Naive thymus-derived CD8-positive, alpha-beta T cell (primary cell): ENCODE measurements at regions not wholly inside any gene's neighbourhood (a gene's known extent, or its start where the extent isn't known, plus 50 kb on each side); places are given as distances from the start of the nearest gene placed in this dataset.

Source experiments
- ATAC-seq, 2 donors: fragments of 150-1000 bp; cut with Tn5 transposase in 1 of 2; sonication (Bioruptor Pico), chemical (Tn5 transposase) in 1 of 2; 1 replicate in 1 of 2; 2 replicates in 1 of 2; pipeline ENCODE4 v1.10.0; 2021; ENCODE audit warnings: mild to moderate bottlenecking in 2 of 2, moderate library complexity in 2 of 2
- POLR2A ChIA-PET: fragments of 350-600 bp; sonication (Branson Sonifier 250); formaldehyde crosslinking; loops from one replicate; lab custom pipeline; 2021; ENCODE audit warnings: antibody characterized with exemption; lab: Charles Lee
- DNase-seq, 10 donors: peaks; one replicate each; pipeline versions ENCODE4 v3.0.0 to v3.0.0-alpha.2; 2020 to 2022
- H3K27ac Mint-ChIP-seq, 10 donors: one replicate each; pipeline ENCODE4 v1.8.0; 2020 to 2022; ENCODE audit warnings: mild to moderate bottlenecking in 10 of 10, mixed read lengths in 10 of 10, moderate library complexity in 4 of 10, inconsistent platforms in 1 of 10
- H3K27me3 Mint-ChIP-seq, 5 donors: one replicate each; pipeline ENCODE4 v1.8.0; 2021 to 2022; ENCODE audit warnings: mixed read lengths in 5 of 5
- H3K36me3 Mint-ChIP-seq, 3 donors: one replicate each; pipeline ENCODE4 v1.8.0; 2020 to 2022; ENCODE audit warnings: mixed read lengths in 3 of 3, mild to moderate bottlenecking in 2 of 3, inconsistent platforms in 1 of 3
- H3K4me1 Mint-ChIP-seq, 4 donors: one replicate each; pipeline ENCODE4 v1.8.0; 2021 to 2022; ENCODE audit warnings: mixed read lengths in 4 of 4
- H3K4me3 Mint-ChIP-seq, 10 donors: one replicate each; pipeline ENCODE4 v1.8.0; 2020 to 2022; ENCODE audit warnings: mild to moderate bottlenecking in 10 of 10, mixed read lengths in 10 of 10, moderate library complexity in 6 of 10, inconsistent platforms in 1 of 10
- H3K9me3 Mint-ChIP-seq, 9 donors: one replicate each; pipeline ENCODE4 v1.8.0; 2020 to 2022; ENCODE audit warnings: mixed read lengths in 9 of 9, mild to moderate bottlenecking in 3 of 9, inconsistent platforms in 1 of 9, moderate library complexity in 1 of 9

- Mint-ChIP-seq H3K4me1 (no peaks in the 10 kb centered on the region), H3K36me3 (no peaks in the 10 kb centered on the region), H3K27ac (no peak overlapping the region), H3K4me3 (no peak overlapping the region), H3K27me3 (peaks cover 8 to 15% (median 10%) of the 10 kb centered on the region in 5 donors), H3K9me3 (no peaks in the 10 kb centered on the region)
- ATAC-seq (no peak), DNase-seq (no peak)
- POLR2A ChIA-PET, result no interaction called here
Observed at GRCh38 chr15:39301589-39301999, 279.3 kb upstream of the THBS1 start.

- ATAC-seq, result no peak
- H3K9me3 Mint-ChIP-seq, result peaks cover 0 to 7% (median 0%) of the 10 kb centered on the region in 9 donors
- H3K4me1 Mint-ChIP-seq, result no peaks in the 10 kb centered on the region
- no peak overlapping the region for H3K4me3 Mint-ChIP-seq
- POLR2A ChIA-PET, result no interaction called here
- H3K27ac Mint-ChIP-seq, result no peak overlapping the region
- peaks cover 10 to 20% (median 16%) of the 10 kb centered on the region in 5 donors for H3K27me3 Mint-ChIP-seq
- DNase-seq, result no peak
- H3K36me3 Mint-ChIP-seq, result no peaks in the 10 kb centered on the region
Observed at GRCh38 chr15:39302936-39303335, 277.9 kb upstream of the THBS1 start.

DNA sequence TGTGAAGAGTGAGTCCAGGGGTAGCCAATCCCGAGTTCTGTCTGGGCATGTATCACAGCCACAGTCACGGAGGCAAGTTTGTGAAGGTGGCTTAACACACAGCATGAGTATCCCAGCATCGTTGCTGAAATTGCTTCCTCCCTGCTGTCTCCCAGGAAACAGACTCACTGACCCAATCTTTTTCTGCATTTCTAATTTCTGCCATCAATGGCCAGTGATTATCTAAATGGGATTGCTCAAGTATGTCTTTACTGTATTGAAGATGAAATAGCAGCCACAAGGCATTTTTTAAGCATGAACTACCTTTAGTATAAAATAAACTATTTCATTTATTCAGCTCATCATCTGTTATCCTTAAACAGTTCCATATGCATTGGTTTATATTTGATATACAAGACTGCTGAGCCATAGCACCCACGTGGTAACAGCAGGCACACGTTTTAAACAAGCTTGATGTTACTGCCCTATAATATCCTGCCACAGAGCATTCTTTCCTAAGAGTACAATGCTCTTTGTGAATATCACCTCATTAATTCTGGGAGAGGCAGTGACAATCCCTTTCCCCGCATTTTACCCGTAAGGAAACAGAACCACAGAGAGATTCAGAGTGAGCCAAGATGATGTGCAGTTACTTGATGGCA lies 276.6 kb upstream of the THBS1 start:
- Mint-ChIP-seq H3K9me3 (peaks cover 0 to 7% (median 0%) of the 10 kb centered on the region in 9 donors), H3K36me3 (no peaks in the 10 kb centered on the region), H3K27ac (no peak overlapping the region), H3K27me3 (peaks cover 10 to 20% (median 17%) of the 10 kb centered on the region in 5 donors), H3K4me3 (no peak overlapping the region), H3K4me1 (no peaks in the 10 kb centered on the region)
- ATAC-seq (no peak), DNase-seq (no peak)
- POLR2A ChIA-PET, result no interaction called here

GRCh38 chr15:39304931-39305728 lies 275.7 kb upstream of the THBS1 start:
- Mint-ChIP-seq H3K27ac (no peak overlapping the region), H3K4me1 (no peaks in the 10 kb centered on the region), H3K9me3 (peaks cover 0 to 7% (median 0%) of the 10 kb centered on the region in 9 donors), H3K4me3 (no peak overlapping the region), H3K27me3 (peaks cover 9 to 20% (median 18%) of the 10 kb centered on the region in 5 donors), H3K36me3 (no peaks in the 10 kb centered on the region)
- POLR2A ChIA-PET, result no interaction called here
- DNase-seq (no peak), ATAC-seq (no peak)

DNA sequence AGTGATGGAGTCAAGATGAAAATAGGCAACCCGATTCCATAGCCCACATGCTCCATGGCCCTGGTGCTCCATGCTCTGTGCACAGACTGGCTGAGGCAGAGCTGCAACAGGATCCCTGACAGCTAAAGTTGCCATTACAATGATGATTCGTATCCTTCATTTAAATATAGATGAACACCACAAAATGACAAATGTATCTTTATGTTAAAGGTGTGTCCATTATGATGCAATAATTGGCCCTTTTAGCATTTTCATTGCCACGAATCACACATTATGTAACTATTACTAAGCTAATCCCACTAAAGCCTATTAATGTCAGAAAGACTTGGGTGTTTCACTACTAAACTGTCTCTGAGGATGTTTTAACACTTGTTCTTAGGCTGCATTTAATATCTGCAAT lies 270.2 kb upstream of the THBS1 start:
- Mint-ChIP-seq H3K4me3 (no peak overlapping the region), H3K27me3 (peaks cover 0 to 13% (median 8%) of the 10 kb centered on the region in 5 donors), H3K27ac (no peak overlapping the region), H3K36me3 (no peaks in the 10 kb centered on the region), H3K4me1 (no peaks in the 10 kb centered on the region), H3K9me3 (peaks cover 0 to 7% (median 0%) of the 10 kb centered on the region in 9 donors)
- POLR2A ChIA-PET, result no interaction called here
- ATAC-seq, result no peak
- DNase-seq, result no peak

GRCh38 chr15:39312984-39313383 lies 267.9 kb upstream of the THBS1 start:
- peaks cover 0 to 5% (median 1%) of the 10 kb centered on the region in 5 donors for H3K27me3 Mint-ChIP-seq
- peak in 2 of 10 donors; percentile 4 for DNase-seq
- POLR2A ChIA-PET, result no interaction called here
- H3K4me1 Mint-ChIP-seq, result no peaks in the 10 kb centered on the region
- no peaks in the 10 kb centered on the region for H3K36me3 Mint-ChIP-seq
- no peaks in the 10 kb centered on the region for H3K9me3 Mint-ChIP-seq
- H3K27ac Mint-ChIP-seq, result no peak overlapping the region
- H3K4me3 Mint-ChIP-seq, result no peak overlapping the region
- ATAC-seq, result no peak

DNA sequence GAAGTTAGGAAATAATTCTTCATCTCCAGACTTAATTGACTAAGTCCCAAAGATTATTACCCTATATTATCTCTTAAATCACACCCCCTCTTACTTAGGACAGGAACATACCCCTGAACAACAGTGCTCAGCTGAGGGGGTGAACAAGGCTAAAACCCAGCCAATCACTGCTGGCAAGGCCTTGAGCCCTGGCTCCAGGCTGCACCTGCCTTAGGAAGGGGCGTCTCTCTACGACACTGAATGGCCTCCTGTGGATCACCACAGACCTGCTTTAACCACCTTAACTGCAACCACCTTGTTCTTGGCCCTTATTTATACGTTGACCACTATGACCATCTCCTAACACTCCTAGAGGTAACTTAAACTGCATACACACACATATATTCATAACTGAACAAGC lies 267.4 kb upstream of the THBS1 start:
- Mint-ChIP-seq H3K4me3 (no peak overlapping the region), H3K36me3 (no peaks in the 10 kb centered on the region), H3K9me3 (no peaks in the 10 kb centered on the region), H3K27me3 (peaks cover 0 to 3% (median 1%) of the 10 kb centered on the region in 5 donors), H3K27ac (no peak overlapping the region), H3K4me1 (no peaks in the 10 kb centered on the region)
- ATAC-seq, result no peak
- POLR2A ChIA-PET, result no interaction called here
- no peak for DNase-seq

DNA sequence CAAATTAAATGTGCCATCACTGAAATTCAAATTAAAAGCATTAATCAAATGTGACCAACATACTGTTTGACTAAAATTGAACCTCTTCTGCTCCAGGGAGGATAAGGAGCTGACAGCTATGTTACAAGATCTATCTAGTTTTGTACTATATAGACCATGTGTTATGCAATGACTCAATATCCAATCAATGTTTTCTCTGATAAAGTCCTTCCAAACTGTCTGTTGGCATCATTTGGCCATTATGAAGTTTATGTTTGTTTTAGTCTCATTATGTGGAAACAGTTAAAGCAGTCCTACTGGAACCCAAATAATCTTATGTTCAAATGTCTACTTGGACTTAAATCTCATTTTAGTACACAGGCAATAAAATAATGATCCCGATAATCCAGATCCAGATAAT lies 267.0 kb upstream of the THBS1 start:
- Mint-ChIP-seq H3K4me1 (no peaks in the 10 kb centered on the region), H3K27ac (no peak overlapping the region), H3K9me3 (no peaks in the 10 kb centered on the region), H3K27me3 (peaks cover 0 to 3% (median 1%) of the 10 kb centered on the region in 5 donors), H3K4me3 (no peak overlapping the region), H3K36me3 (no peaks in the 10 kb centered on the region)
- no peak for ATAC-seq
- no peak for DNase-seq
- POLR2A ChIA-PET, result no interaction called here

GRCh38 chr15:39315206-39315850 lies 265.6 kb upstream of the THBS1 start:
- ATAC-seq (no peak), DNase-seq (no peak)
- no peaks in the 10 kb centered on the region for H3K4me1 Mint-ChIP-seq
- H3K9me3 Mint-ChIP-seq, result peaks cover 1 to 7% (median 4%) of the 10 kb centered on the region in 9 donors
- H3K36me3 Mint-ChIP-seq, result peaks cover 0 to 5% (median 0%) of the 10 kb centered on the region in 3 donors
- H3K27ac Mint-ChIP-seq, result peak overlapping the region in 1 of 10 donors; percentile 1
- no peak overlapping the region for H3K4me3 Mint-ChIP-seq
- H3K27me3 Mint-ChIP-seq, result peaks cover 0 to 3% (median 0%) of the 10 kb centered on the region in 5 donors
- POLR2A ChIA-PET, result no interaction called here

DNA sequence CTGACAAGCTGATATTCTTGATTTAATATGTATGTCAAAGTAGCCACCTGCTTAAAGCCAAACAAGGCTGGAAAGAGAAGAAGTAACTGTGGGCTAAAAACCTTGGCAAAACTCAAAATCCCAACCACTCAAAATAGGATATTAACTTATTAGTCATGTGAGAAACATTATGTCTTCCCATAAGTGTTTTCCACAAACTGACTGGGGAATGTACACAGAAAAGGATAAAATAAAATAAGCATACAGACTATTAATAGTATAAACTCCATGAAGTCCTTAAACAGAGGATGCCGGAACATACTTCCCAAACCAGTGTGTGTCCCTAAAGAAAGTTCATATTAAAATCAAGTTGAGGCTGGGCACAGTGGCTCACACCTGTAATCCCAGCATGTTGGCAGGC lies 263.7 kb upstream of the THBS1 start:
- H3K9me3 Mint-ChIP-seq, result peaks cover 2 to 22% (median 13%) of the 10 kb centered on the region in 9 donors
- H3K27ac Mint-ChIP-seq, result no peak overlapping the region
- DNase-seq (no peak), ATAC-seq (no peak)
- H3K36me3 Mint-ChIP-seq, result peaks cover 0 to 12% (median 0%) of the 10 kb centered on the region in 3 donors
- H3K27me3 Mint-ChIP-seq, result peaks cover 0 to 3% (median 0%) of the 10 kb centered on the region in 5 donors
- POLR2A ChIA-PET, result no interaction called here
- no peak overlapping the region for H3K4me3 Mint-ChIP-seq
- no peaks in the 10 kb centered on the region for H3K4me1 Mint-ChIP-seq

DNA sequence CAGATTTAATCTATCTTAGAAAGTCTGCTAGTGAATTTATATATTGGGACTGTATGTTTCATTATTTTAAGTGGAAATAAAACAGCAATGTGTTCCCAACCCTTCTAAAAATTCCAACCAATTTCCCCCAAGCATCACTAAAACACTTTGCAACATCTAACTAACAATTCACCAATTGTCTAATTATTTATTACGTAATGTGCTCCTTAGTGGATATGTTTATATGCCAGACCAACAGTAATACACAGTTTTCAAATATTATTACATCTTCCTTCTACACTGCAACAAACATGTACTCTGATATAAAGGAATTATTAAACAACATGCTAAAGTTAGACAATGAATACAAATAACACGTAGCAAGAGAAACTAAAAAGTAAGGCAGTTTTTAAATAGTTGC lies 262.6 kb upstream of the THBS1 start:
- no peak overlapping the region for H3K27ac Mint-ChIP-seq
- peaks cover 2 to 24% (median 13%) of the 10 kb centered on the region in 9 donors for H3K9me3 Mint-ChIP-seq
- H3K27me3 Mint-ChIP-seq, result peaks cover 0 to 4% (median 0%) of the 10 kb centered on the region in 5 donors
- peaks cover 0 to 12% (median 0%) of the 10 kb centered on the region in 3 donors for H3K36me3 Mint-ChIP-seq
- POLR2A ChIA-PET, result no interaction called here
- no peak for DNase-seq
- no peaks in the 10 kb centered on the region for H3K4me1 Mint-ChIP-seq
- no peak for ATAC-seq
- H3K4me3 Mint-ChIP-seq, result no peak overlapping the region

- no peaks in the 10 kb centered on the region for H3K4me1 Mint-ChIP-seq
- peaks cover 2 to 24% (median 13%) of the 10 kb centered on the region in 9 donors for H3K9me3 Mint-ChIP-seq
- POLR2A ChIA-PET, result no interaction called here
Observed at GRCh38 chr15:39320355-39320754, 260.5 kb upstream of the THBS1 start.

GRCh38 chr15:39320886-39321285 lies 260.0 kb upstream of the THBS1 start:
- DNase-seq (no peak), ATAC-seq (no peak)
- no peak overlapping the region for H3K27ac Mint-ChIP-seq
- H3K36me3 Mint-ChIP-seq, result peaks cover 0 to 12% (median 0%) of the 10 kb centered on the region in 3 donors
- H3K9me3 Mint-ChIP-seq, result peaks cover 2 to 24% (median 13%) of the 10 kb centered on the region in 9 donors
- H3K27me3 Mint-ChIP-seq, result peaks cover 0 to 8% (median 5%) of the 10 kb centered on the region in 5 donors
- POLR2A ChIA-PET, result no interaction called here
- no peaks in the 10 kb centered on the region for H3K4me1 Mint-ChIP-seq
- H3K4me3 Mint-ChIP-seq, result no peak overlapping the region

More at GRCh38 chr15:39320355-39320754, 260.5 kb upstream of the THBS1 start:
- H3K4me3 Mint-ChIP-seq, result no peak overlapping the region
- peaks cover 0 to 6% (median under 1%) of the 10 kb centered on the region in 5 donors for H3K27me3 Mint-ChIP-seq
- DNase-seq, result no peak
- no peak for ATAC-seq
- H3K27ac Mint-ChIP-seq, result no peak overlapping the region
- peaks cover 0 to 12% (median 0%) of the 10 kb centered on the region in 3 donors for H3K36me3 Mint-ChIP-seq
